ENCODE measurements at regions not wholly inside any gene's neighbourhood (a gene's known extent, or its start where the extent isn't known, plus 50 kb on each side); places are given as distances from the start of the nearest gene placed in this dataset.

- TF ChIP-seq CTCF (IDR thresholded peaks at IDR 0.05; ENCODE audit: poor library complexity) (no peak), EZH2 (IDR thresholded peaks at IDR 0.05; ENCODE audit: borderline replicate concordance) (no peak), EZH2phosphoT487 (IDR thresholded peaks at IDR 0.05; ENCODE audit: low read depth, severe bottlenecking, unreplicated experiment) (no peak)
Observed at GRCh38 chr9:86471171-86471815, 117.1 kb upstream of the TUT7 start.

Measured in hepatocyte (in vitro differentiated cells).